COLO668 (cell line): ENCODE measurements at regions not wholly inside any gene's neighbourhood (a gene's known extent, or its start where the extent isn't known, plus 50 kb on each side); places are given as distances from the start of the nearest gene placed in this dataset.

Source experiments
- DNase-seq: peaks from one replicate; lab custom pipeline; 2025; ENCODE audit not compliant: unreplicated experiment; lab: John Stamatoyannopoulos, UW

GRCh38 chr13:72181661-72182060 lies 314.7 kb upstream of the DACH1 start:
- DNase-seq: no peak

DNA sequence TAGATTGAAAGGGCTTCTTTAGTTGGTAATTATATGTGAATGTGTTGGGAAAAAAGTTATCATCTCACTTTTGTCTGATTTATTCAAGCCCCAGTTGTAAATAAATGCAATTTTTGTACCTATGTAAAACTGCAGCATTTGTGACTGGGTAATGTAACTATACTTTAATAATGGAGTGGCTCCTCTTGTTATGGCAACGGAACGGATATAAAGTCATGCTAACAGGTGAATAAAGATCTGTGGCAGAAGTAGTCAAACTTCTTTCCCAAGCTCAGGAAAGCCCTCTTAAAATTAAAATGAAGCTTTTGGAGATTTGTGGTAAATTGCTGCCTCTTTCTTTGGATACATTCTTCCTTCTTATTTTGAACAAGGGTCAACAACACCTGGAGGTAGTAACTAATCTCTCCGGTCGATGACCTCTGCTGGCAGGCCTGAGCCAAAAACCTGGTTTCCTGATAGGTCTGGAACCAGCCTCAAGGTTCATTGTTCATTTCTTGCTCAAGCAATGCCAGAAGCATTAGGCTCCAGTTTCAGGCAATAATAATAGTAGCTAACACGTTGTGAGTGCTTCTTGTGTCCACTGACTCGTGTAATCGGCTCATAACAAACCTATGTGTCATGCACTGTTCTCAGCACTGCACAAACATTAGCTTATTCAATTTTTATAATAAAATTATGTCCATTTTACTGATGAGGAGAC lies 313.4 kb upstream of the DACH1 start:
- DNase-seq: no peak

GRCh38 chr13:72174549-72174948 lies 307.5 kb upstream of the DACH1 start:
- no peak for DNase-seq

DNA sequence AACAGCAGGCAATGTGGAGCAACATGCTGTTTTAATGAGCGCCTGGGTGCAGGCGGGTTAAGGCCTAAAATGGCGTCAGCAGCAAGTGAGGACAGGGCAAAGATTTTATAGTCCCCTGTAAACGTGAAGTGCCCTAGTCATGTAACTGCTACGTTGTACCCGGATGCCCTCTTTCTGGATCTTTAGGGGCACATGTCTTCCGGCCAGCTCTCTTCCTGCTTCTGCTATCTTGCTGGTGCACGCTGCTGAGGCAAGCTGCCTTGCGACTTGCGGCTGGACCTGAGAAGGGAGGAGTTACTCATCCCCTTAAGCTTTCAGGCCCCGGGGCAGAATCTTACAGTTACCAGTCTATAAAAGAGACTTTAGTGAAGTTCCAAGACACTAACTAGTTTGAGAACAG lies 303.6 kb upstream of the DACH1 start:
- no peak for DNase-seq

GRCh38 chr13:72168126-72168855 lies 301.3 kb upstream of the DACH1 start:
- no peak for DNase-seq

GRCh38 chr13:72166102-72166650 lies 299.2 kb upstream of the DACH1 start:
- DNase-seq: no peak

DNA sequence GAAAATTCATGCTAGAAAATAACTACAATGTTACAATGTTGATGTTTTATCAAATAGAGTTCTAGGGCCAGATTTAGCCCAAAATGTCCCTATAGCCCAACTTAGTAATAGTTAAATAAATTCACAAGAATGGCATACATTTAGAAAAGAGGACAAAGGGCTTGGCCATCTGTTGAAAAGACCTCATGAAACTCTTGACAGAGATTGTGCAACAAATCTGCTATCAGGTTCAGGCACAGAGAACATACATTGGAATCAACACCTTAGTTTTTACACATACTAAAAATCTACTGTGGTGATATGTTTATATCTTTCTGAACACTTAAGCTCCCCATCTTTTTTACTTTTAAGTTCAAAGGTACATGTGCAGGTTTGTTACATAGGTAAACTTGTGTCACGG lies 298.3 kb upstream of the DACH1 start:
- DNase-seq: no peak

DNA sequence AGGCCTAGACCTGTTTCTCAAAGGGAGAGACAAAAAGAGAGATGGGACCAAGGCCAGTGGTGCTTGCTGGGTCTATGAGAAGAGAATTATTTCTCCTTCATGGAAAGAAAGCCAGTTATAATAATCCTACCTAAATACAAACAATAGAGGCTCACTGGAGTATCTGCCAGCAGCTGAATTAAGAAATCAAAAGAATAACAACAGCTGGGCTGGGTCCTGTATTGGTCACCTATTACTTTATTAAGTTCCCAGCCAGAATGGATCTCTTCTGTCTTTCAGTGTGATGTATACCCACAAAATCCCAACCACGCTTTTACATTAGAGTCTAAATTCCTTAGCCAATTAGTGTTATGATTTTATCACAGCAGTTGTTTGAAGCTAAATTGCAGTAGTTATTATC lies 297.8 kb upstream of the DACH1 start:
- no peak for DNase-seq

DNA sequence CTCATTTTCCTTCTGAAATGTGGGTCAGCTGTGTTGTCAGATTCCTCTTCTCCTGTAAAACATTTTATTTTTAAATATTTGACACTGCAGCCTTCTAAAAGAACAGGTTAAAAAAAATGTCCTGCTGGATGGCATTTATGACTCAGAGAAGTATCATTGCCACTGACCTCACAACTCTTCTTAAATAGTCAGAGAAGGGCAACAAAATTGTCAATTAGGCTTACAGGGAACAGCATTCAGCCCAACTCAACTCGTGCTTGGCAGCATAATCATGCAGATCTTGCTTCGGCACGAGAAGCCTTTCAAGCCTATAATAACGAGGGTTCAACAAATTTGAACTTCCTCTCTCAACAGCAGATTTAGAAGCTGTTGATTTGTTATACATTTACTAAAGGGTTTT lies 296.7 kb upstream of the DACH1 start:
- no peak for DNase-seq

- DNase-seq: no peak
Observed at GRCh38 chr13:72160977-72161376, 294.0 kb upstream of the DACH1 start.

DNA sequence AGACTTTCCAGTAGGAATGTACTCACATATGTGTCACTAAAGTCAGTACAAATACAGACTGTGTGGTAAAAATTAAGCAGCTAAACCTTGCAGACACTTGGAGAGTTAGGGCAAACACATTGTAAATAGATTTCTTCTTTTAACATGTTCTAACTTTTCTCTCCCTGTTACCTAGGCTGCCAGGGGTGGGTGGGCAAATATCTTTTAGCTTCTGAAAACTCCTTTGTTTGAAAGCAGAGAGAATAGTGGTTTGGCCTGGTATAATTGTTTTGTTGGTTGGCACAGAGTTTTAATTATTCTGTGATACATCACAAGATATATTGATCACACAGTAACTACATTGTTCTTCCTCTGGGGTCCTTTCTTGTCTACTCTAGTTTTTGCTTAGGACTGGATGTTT lies 289.8 kb upstream of the DACH1 start:
- DNase-seq: no peak

- no peak for DNase-seq
Observed at GRCh38 chr13:72153272-72153671, 286.3 kb upstream of the DACH1 start.

- DNase-seq: no peak
Observed at GRCh38 chr13:72151241-72151640, 284.2 kb upstream of the DACH1 start.

DNA sequence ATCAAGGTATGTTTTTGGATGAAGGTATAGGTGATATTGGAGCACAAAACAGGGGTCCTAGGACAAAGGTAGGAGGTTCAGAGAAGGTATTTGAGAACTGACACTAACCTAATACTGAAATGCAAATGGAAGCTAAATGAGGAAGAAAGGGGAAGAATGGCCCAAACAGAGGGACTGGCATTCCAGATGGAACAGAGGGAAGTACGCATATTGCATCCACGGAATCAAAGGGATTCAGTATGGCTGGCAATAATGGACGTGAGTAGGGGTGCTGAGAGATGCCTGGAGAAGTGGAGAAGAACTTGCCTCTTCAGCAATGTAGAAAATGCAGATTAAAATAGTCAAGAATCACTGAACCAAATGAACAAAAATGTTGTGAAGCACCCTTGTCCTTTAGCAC lies 283.5 kb upstream of the DACH1 start:
- DNase-seq: no peak

DNA sequence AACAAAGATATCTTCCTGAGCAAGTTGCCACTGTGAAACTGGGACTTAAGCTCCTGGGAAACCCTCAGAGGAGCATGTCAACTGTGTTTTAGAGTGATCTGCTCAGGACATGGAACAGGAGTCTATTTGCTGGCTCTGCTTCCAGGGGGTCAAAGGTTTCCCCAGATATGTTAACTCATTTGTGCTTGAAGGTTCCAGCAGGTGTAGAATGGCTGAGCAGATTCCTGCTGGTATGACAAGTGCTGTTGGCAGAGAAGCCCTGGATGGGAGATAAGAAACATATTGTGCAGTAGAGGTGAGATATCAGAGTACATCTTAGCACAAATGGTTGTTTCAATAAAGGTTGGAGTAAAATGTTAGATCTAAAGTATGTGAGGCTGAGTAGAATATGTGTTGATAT lies 282.7 kb upstream of the DACH1 start:
- DNase-seq: no peak

DNA sequence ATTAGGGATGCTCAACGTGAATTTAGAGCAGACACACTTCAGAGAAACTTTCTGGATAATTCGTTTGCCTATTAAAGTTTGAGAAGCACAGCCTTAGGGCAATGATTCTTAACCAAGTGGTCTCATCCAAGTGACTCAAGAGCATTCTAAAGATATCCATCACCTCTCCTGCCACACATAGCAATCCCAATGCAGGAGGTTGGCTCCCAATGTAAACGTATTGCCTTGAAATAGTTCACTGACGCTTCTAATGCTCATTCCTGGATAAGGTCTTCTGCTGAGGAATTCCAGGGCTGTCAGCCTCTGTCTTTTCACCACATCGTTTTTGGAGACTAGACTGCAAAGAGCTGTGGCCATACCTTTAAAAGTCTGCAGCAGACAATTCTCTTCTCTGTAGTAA lies 279.8 kb upstream of the DACH1 start:
- DNase-seq: no peak

DNA sequence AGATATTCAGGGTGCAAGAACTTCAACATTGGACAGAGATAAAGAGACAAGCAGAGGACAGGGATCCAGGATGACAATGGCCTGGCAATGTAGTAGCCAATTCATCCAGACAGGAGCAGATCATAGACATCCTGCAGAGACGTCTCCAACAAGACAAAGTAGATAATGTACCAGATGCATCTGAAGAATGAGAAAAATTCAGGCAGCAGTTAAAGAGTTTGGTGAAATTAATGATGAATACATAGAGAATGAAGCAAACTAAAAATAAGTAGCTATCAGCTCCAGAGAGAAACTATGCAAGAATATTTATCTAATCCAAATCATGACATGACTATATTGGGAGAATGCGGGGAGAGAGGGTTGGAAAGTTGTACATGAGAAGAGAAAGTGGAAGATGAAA lies 278.4 kb upstream of the DACH1 start:
- no peak for DNase-seq

- DNase-seq: no peak
Observed at GRCh38 chr13:72144636-72145035, 277.6 kb upstream of the DACH1 start.

DNA sequence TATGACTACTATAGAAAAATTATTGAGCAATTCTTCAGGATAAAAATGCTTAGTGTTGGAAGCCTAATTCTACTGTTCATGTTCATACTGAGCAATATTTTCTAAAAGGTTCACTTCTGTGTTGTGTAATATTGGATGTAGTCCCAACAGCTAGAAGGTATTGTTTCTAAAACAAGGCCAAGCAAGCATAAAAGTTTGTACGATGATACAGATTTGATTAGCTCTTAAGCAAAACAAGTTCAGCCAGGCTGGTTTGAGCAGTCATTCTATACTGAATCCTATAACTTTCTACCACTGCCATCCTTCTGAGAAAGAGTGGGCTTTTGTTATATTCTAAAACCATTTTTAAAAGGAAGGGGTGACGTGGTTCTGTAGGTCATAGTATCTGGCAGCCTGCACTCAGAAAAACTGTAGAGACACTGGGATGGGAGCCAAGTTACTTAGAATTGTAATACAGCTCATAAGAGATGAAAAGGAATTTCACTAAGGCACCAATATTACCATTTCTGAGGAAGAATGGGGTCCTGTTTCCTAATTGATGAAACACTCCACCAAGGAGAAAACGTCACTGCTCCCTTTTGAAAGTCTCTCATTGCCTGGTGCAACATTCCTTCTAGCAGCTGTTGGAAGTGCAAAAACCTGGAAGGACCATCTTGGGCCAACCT lies 275.0 kb upstream of the DACH1 start:
- DNase-seq: no peak

DNA sequence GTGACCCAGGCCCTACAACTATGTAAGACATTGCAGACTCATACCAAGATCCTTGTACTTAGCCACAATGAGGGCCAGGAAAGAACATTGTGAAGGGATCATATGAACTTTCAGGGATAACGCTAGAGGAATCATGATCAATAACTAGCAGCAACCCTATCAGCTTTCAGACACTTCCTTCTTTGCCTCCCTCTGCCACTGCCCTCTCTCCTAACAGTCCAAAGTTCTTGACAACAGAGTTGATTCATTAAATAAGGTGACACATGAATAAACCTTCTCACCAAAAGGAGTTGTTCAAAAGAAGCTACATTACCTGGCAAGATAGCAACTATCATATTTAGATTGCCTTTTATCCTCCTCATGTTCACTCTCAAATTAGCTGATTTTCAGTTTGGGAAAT lies 272.2 kb upstream of the DACH1 start:
- DNase-seq: no peak

- no peak for DNase-seq
Observed at GRCh38 chr13:72132075-72132474, 265.1 kb upstream of the DACH1 start.

GRCh38 chr13:72129117-72129516 lies 262.1 kb upstream of the DACH1 start:
- DNase-seq: no peak
